ENCODE measurements at regions not wholly inside any gene's neighbourhood (a gene's known extent, or its start where the extent isn't known, plus 50 kb on each side); places are given as distances from the start of the nearest gene placed in this dataset.

- no peak for TF ChIP-seq CTCF (IDR thresholded peaks at IDR 0.05)
- no peak for TF ChIP-seq EP300 (IDR thresholded peaks at IDR 0.05)
- no peak for TF ChIP-seq POLR2AphosphoS5 (IDR thresholded peaks at IDR 0.05)
- TF ChIP-seq POLR2A (IDR thresholded peaks at IDR 0.05), result no peak
These were observed 247.7 kb upstream of the IRS2 start for GRCh38 chr13:110034031-110034549.
